Panc1 (cell line): ENCODE measurements at regions not wholly inside any gene's neighbourhood (a gene's known extent, or its start where the extent isn't known, plus 50 kb on each side); places are given as distances from the start of the nearest gene placed in this dataset.

Experiments
- POLR2AphosphoS5 ChIP-seq: IDR thresholded peaks from 2 replicates; pipeline ENCODE4 v1.6.1; 2012; ENCODE audit warnings: mild to moderate bottlenecking, low read depth, low read length, moderate library complexity
- SIN3A ChIP-seq: IDR thresholded peaks from 2 replicates; pipeline ENCODE4 v1.6.1; 2012; ENCODE audit warnings: low read depth, mild to moderate bottlenecking, low read length, moderate library complexity, borderline replicate concordance; ENCODE audit not compliant: insufficient read depth
- TF ChIP-seq, protein P1 (sequence below): fragments of 450-650 bp; IDR thresholded peaks from 2 replicates; pipeline ENCODE4 v1.5.1; 2017; ENCODE audit warnings: mild to moderate bottlenecking

DNA sequence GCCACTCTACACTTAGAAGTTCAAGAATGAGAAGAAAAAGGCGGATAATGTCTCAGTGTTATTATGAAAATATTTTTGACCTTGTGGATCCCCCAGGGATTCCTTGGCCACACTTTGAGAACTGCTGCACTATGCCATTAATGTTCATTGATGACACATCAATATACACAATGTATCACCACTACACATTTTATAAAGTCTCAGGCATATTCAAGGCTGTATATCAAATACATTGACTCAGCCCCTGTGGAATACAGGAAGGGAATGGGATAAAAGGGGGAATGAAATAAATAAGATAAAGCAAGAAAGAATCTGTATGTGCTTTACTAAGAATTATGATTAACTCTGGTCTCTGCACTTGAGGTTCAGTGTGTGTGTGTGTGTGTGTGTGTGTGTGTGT, 69.1 kb downstream of the INHBB start:
- TF ChIP-seq, protein P1, sequence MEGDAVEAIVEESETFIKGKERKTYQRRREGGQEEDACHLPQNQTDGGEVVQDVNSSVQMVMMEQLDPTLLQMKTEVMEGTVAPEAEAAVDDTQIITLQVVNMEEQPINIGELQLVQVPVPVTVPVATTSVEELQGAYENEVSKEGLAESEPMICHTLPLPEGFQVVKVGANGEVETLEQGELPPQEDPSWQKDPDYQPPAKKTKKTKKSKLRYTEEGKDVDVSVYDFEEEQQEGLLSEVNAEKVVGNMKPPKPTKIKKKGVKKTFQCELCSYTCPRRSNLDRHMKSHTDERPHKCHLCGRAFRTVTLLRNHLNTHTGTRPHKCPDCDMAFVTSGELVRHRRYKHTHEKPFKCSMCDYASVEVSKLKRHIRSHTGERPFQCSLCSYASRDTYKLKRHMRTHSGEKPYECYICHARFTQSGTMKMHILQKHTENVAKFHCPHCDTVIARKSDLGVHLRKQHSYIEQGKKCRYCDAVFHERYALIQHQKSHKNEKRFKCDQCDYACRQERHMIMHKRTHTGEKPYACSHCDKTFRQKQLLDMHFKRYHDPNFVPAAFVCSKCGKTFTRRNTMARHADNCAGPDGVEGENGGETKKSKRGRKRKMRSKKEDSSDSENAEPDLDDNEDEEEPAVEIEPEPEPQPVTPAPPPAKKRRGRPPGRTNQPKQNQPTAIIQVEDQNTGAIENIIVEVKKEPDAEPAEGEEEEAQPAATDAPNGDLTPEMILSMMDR, result no peak
- TF ChIP-seq POLR2AphosphoS5, result no peak
- TF ChIP-seq SIN3A, result no peak
